ENCODE measurements at regions not wholly inside any gene's neighbourhood (a gene's known extent, or its start where the extent isn't known, plus 50 kb on each side); places are given as distances from the start of the nearest gene placed in this dataset.

DNA sequence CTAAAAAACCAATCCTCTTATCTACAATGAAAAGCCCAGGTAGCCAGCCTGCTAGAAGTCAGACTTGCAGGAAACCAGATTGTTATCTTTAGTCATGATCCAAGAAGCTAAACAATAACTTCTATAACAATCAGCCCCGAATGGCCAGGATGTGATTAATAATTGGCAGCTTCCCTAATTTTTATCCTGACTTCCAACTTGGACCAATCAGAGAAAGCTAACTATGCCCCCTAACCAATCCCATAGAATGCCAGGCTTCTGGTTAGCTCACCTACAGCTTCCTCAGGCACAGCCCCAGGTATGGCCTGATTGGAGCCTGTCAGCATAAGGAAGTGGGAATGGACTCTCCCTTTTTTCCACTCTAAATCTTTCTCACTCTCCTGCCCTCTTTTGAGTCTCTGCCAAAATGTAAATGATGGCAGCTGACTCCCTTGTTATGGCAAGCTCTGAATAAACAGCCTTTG is 394.9 kb downstream of the DLEU7 start:
- TF ChIP-seq, protein P1, sequence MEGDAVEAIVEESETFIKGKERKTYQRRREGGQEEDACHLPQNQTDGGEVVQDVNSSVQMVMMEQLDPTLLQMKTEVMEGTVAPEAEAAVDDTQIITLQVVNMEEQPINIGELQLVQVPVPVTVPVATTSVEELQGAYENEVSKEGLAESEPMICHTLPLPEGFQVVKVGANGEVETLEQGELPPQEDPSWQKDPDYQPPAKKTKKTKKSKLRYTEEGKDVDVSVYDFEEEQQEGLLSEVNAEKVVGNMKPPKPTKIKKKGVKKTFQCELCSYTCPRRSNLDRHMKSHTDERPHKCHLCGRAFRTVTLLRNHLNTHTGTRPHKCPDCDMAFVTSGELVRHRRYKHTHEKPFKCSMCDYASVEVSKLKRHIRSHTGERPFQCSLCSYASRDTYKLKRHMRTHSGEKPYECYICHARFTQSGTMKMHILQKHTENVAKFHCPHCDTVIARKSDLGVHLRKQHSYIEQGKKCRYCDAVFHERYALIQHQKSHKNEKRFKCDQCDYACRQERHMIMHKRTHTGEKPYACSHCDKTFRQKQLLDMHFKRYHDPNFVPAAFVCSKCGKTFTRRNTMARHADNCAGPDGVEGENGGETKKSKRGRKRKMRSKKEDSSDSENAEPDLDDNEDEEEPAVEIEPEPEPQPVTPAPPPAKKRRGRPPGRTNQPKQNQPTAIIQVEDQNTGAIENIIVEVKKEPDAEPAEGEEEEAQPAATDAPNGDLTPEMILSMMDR (IDR thresholded peaks at IDR 0.05; ENCODE audit: insufficient read depth, low read depth, low read length), result no peak
- TF ChIP-seq EZH2 (IDR thresholded peaks at IDR 0.05; ENCODE audit: insufficient read depth, low read length), result no peak

Data from astrocyte (in vitro differentiated cells and primary cell).